GM12878 (cell line): ENCODE measurements at regions not wholly inside any gene's neighbourhood (a gene's known extent, or its start where the extent isn't known, plus 50 kb on each side); places are given as distances from the start of the nearest gene placed in this dataset.

ENCODE experiments used
- ATAC-seq: fragments of 200-7000 bp; cut with Tn5 transposase; 3 replicates; pipeline ENCODE4 v1.9.1; 2020; ENCODE audit warnings: mild to moderate bottlenecking, moderate library complexity
- BruUV-seq: library from RNA; stranded (reverse); fragments of 400-500 nt; replicated peaks from 2 replicates; lab custom pipeline; 2021; lab: Mats Ljungman, UMichigan
- CTCF ChIA-PET: fragments of 300-600 bp; sonication (Branson Sonifier 250); formaldehyde crosslinking; extraction: SDS; loops from one replicate; lab custom pipeline; 2021; ENCODE audit warnings: inconsistent platforms; lab: Yijun Ruan, JAX
- POLR2A ChIA-PET: fragments of 350-600 bp; formaldehyde crosslinking; extraction: SDS; loops from one replicate; lab custom pipeline; 2021; ENCODE audit warnings: inconsistent platforms; lab: Charles Lee
- RAD21 ChIA-PET: fragments of 300-600 bp; sonication (Branson Sonifier 250); formaldehyde crosslinking; loops from one replicate; lab custom pipeline; 2023; ENCODE audit warnings: antibody characterized with exemption; ENCODE audit not compliant: unreplicated experiment; lab: Charles Lee
- SMC1A ChIA-PET: fragments of 300-600 bp; sonication (Branson Sonifier 250); formaldehyde crosslinking; loops from one replicate; lab custom pipeline; 2023; ENCODE audit not compliant: unreplicated experiment, uncharacterized antibody; lab: Charles Lee
- DNase-seq: peaks from one replicate; pipeline ENCODE4 v3.0.0-alpha.2; 2011; ENCODE audit warnings: low read depth, low spot score
- FAIRE-seq: peaks from 3 replicates; lab custom pipeline; 2011; peaks lifted over from hg19 to GRCh38; lab: Jason Lieb, UNC
- H2AFZ ChIP-seq: 2 replicates; pipeline ENCODE4 v1.6.0; 2011; ENCODE audit warnings: low read depth, low read length, control low read depth; ENCODE audit not compliant: control insufficient read depth
- H3K27ac ChIP-seq: 2 replicates; pipeline ENCODE4 v1.5.1; 2011; ENCODE audit warnings: control low read depth; ENCODE audit not compliant: control insufficient read depth, insufficient read depth
- H3K27me3 ChIP-seq, 2 experiments: replicated peaks in 1 of 2; 2 replicates each; pipeline versions ENCODE4 v1.6.0 to v1.6.1; 2011; ENCODE audit warnings: low read length in 1 of 2; ENCODE audit not compliant: control insufficient read depth in 2 of 2, insufficient read depth in 2 of 2
- H3K36me3 ChIP-seq, 2 experiments: 2 replicates each; pipeline ENCODE4 v1.5.1; 2011; ENCODE audit warnings: low read length in 1 of 2; ENCODE audit not compliant: control insufficient read depth in 2 of 2, insufficient read depth in 2 of 2
- H3K4me1 ChIP-seq: 2 replicates; pipeline ENCODE4 v1.6.1; 2011; ENCODE audit warnings: mild to moderate bottlenecking, low read length, moderate library complexity, mixed read lengths; ENCODE audit not compliant: control insufficient read depth, insufficient read depth
- H3K4me2 ChIP-seq: 2 replicates; pipeline ENCODE4 v1.6.0; 2011; ENCODE audit warnings: control low read depth; ENCODE audit not compliant: control insufficient read depth, insufficient read depth
- H3K4me3 ChIP-seq: fragments of 200-600 bp; sonication (generic); 2 replicates; pipeline ENCODE4 v1.5.1; 2016
- H3K79me2 ChIP-seq: 2 replicates; pipeline ENCODE4 v1.6.0; 2011; ENCODE audit warnings: low read length; ENCODE audit not compliant: control insufficient read depth, insufficient read depth
- H3K9ac ChIP-seq: 2 replicates; pipeline ENCODE4 v1.8.0; 2011; ENCODE audit warnings: low read length, control low read depth, mixed read lengths; ENCODE audit not compliant: control insufficient read depth, insufficient read depth
- H3K9me3 ChIP-seq: replicated peaks from 3 replicates; pipeline ENCODE4 v1.5.1; 2011; ENCODE audit warnings: mild to moderate bottlenecking, low read length; ENCODE audit not compliant: control insufficient read depth, insufficient read depth
- H4K20me1 ChIP-seq: 2 replicates; pipeline ENCODE4 v1.6.0; 2011; ENCODE audit not compliant: control insufficient read depth, insufficient read depth
- CREM ChIP-seq: IDR thresholded peaks from 2 replicates; pipeline ENCODE4 v1.6.1; 2014; ENCODE audit warnings: antibody characterized with exemption, low read depth
- E4F1 ChIP-seq: fragments of 450-650 bp; IDR thresholded peaks from 2 replicates; pipeline ENCODE4 v1.6.1; 2018; ENCODE audit warnings: borderline replicate concordance, mild to moderate bottlenecking; ENCODE audit not compliant: partially characterized antibody
- MEF2B ChIP-seq: fragments of 450-650 bp; IDR thresholded peaks from 2 replicates; pipeline ENCODE4 v1.6.1; 2018; ENCODE audit warnings: mild to moderate bottlenecking, moderate library complexity; ENCODE audit not compliant: partially characterized antibody, poor library complexity, severe bottlenecking
- NR2C1 ChIP-seq: fragments of 450-650 bp; IDR thresholded peaks from 2 replicates; pipeline ENCODE4 v1.6.1; 2017; ENCODE audit warnings: antibody characterized with exemption, mild to moderate bottlenecking, moderate library complexity
- POLR2AphosphoS2 ChIP-seq: IDR thresholded peaks from 2 replicates; pipeline ENCODE4 v1.6.1; 2011; ENCODE audit warnings: low read depth, mild to moderate bottlenecking, low read length, improper control_type of control experiment, moderate library complexity
- TCF3 ChIP-seq: IDR thresholded peaks from 2 replicates; pipeline ENCODE4 v1.6.1; 2012; ENCODE audit warnings: low read depth, mild to moderate bottlenecking, low read length, borderline replicate concordance; ENCODE audit not compliant: insufficient read depth
- ZBTB33 ChIP-seq: fragments of 450-650 bp; IDR thresholded peaks from 2 replicates; pipeline ENCODE4 v1.6.1; 2017; ENCODE audit warnings: mild to moderate bottlenecking
- ZNF217 ChIP-seq: fragments of 450-650 bp; IDR thresholded peaks from 2 replicates; pipeline ENCODE4 v1.6.1; 2017; ENCODE audit warnings: antibody characterized with exemption, mild to moderate bottlenecking
- ZSCAN29 ChIP-seq: fragments of 450-650 bp; IDR thresholded peaks from 2 replicates; pipeline ENCODE4 v1.6.1; 2017; ENCODE audit warnings: mild to moderate bottlenecking, moderate library complexity
- whole genome bisulfite sequencing: methylation state at CpG from one replicate; pipeline ENCODE4 v1.1.6; 2016; ENCODE audit warnings: low lambda C conversion rate; ENCODE audit not compliant: insufficient replicate concordance, insufficient coverage; ENCODE audit errors: missing lambda C conversion rate; 5-methylcytosine and 5-hydroxymethylcytosine counted together
- in situ Hi-C: fragments of 300-500 bp; cut with MboI; formaldehyde crosslinking; loops from 9 replicates; pipeline ENCODE4 v1.14.3; 2018; ENCODE audit warnings: mixed read lengths
- intact Hi-C: fragments of 100-400 bp; cut with micrococcal nuclease; formaldehyde crosslinking; loops from one replicate; pipeline ENCODE4 v1.14.2; 2022; ENCODE audit not compliant: unreplicated experiment
- TF ChIP-seq, protein P1 (sequence below): fragments of 450-650 bp; formaldehyde crosslinking; IDR thresholded peaks from 2 replicates; pipeline ENCODE4 v1.4.0; 2020; ENCODE audit warnings: mild to moderate bottlenecking, moderate library complexity
- TF ChIP-seq, protein P2 (sequence below): fragments of 450-650 bp; IDR thresholded peaks from 2 replicates; pipeline ENCODE4 v1.6.1; 2017; ENCODE audit warnings: mild to moderate bottlenecking, low read depth, inconsistent platforms; ENCODE audit not compliant: poor library complexity, severe bottlenecking

- H3K4me3 ChIP-seq = no peak overlapping the region
- ChIA-PET CTCF (interaction anchor here (1.0 kb wide), 1 partner anchor 13 kb away, joined by 4 read pairs; no protein-coding TSS in a partner anchor), POLR2A (no interaction called here), RAD21 (no interaction called here), SMC1A (no interaction called here)
- in situ Hi-C loops (no loop called here), intact Hi-C loops (no loop called here)
- 54% methylated on average over 4 of the region's 4 CpGs for WGBS
- H3K27ac ChIP-seq = no peak overlapping the region
- H3K9me3 ChIP-seq = no peaks in the 10 kb centered on the region
- DNase-seq (no peak), FAIRE-seq (no peak), ATAC-seq (no peak)
- no peak overlapping the region for H3K9ac ChIP-seq
- no peaks in the 10 kb centered on the region for H3K27me3 ChIP-seq
- H3K79me2 ChIP-seq = no peaks in the 10 kb centered on the region
- no TSS peak for BruUV-seq
- H3K4me2 ChIP-seq = no peak overlapping the region
- no peaks in the 10 kb centered on the region for H3K4me1 ChIP-seq
- no peaks in the 10 kb centered on the region for H4K20me1 ChIP-seq
- TF ChIP-seq ZBTB33 (no peak), CREM (no peak), POLR2AphosphoS2 (no peak), TCF3 (no peak), MEF2B (no peak), ZSCAN29 (no peak), E4F1 (no peak), NR2C1 (no peak), ZNF217 (no peak)
- TF ChIP-seq, protein P1, sequence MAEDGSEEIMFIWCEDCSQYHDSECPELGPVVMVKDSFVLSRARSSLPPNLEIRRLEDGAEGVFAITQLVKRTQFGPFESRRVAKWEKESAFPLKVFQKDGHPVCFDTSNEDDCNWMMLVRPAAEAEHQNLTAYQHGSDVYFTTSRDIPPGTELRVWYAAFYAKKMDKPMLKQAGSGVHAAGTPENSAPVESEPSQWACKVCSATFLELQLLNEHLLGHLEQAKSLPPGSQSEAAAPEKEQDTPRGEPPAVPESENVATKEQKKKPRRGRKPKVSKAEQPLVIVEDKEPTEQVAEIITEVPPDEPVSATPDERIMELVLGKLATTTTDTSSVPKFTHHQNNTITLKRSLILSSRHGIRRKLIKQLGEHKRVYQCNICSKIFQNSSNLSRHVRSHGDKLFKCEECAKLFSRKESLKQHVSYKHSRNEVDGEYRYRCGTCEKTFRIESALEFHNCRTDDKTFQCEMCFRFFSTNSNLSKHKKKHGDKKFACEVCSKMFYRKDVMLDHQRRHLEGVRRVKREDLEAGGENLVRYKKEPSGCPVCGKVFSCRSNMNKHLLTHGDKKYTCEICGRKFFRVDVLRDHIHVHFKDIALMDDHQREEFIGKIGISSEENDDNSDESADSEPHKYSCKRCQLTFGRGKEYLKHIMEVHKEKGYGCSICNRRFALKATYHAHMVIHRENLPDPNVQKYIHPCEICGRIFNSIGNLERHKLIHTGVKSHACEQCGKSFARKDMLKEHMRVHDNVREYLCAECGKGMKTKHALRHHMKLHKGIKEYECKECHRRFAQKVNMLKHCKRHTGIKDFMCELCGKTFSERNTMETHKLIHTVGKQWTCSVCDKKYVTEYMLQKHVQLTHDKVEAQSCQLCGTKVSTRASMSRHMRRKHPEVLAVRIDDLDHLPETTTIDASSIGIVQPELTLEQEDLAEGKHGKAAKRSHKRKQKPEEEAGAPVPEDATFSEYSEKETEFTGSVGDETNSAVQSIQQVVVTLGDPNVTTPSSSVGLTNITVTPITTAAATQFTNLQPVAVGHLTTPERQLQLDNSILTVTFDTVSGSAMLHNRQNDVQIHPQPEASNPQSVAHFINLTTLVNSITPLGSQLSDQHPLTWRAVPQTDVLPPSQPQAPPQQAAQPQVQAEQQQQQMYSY (CRISPR knock-in tag) = no peak
- TF ChIP-seq, protein P2, sequence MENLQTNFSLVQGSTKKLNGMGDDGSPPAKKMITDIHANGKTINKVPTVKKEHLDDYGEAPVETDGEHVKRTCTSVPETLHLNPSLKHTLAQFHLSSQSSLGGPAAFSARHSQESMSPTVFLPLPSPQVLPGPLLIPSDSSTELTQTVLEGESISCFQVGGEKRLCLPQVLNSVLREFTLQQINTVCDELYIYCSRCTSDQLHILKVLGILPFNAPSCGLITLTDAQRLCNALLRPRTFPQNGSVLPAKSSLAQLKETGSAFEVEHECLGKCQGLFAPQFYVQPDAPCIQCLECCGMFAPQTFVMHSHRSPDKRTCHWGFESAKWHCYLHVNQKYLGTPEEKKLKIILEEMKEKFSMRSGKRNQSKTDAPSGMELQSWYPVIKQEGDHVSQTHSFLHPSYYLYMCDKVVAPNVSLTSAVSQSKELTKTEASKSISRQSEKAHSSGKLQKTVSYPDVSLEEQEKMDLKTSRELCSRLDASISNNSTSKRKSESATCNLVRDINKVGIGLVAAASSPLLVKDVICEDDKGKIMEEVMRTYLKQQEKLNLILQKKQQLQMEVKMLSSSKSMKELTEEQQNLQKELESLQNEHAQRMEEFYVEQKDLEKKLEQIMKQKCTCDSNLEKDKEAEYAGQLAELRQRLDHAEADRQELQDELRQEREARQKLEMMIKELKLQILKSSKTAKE = no peak
- H3K36me3 ChIP-seq = no peaks in the 10 kb centered on the region
- H2AFZ ChIP-seq = no peak overlapping the region
Observed at GRCh38 chr6:50427267-50427666, 286.1 kb upstream of the TFAP2D start.
